ENCODE measurements at regions not wholly inside any gene's neighbourhood (a gene's known extent, or its start where the extent isn't known, plus 50 kb on each side); places are given as distances from the start of the nearest gene placed in this dataset.

DNA sequence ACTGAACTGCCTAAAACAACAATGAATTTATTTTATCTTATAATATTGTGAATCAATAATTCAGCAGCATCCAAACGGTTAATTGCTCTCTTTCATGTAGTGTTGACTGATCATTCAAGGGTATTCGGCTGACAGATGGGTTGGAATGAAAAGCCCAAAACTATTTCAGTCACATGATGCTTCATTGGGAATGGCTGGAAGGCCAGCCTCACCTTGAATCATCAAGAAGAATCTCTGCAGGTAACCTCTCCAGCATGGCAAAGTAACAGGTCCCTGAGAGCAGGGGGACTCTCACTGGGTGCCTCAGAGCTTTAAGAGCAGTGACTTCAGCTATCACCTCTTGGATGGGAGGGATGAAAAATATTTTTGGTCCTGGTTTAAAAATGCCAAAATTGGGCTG is 1395.7 kb downstream of the OLFM4 start:
- TF ChIP-seq, protein P1, sequence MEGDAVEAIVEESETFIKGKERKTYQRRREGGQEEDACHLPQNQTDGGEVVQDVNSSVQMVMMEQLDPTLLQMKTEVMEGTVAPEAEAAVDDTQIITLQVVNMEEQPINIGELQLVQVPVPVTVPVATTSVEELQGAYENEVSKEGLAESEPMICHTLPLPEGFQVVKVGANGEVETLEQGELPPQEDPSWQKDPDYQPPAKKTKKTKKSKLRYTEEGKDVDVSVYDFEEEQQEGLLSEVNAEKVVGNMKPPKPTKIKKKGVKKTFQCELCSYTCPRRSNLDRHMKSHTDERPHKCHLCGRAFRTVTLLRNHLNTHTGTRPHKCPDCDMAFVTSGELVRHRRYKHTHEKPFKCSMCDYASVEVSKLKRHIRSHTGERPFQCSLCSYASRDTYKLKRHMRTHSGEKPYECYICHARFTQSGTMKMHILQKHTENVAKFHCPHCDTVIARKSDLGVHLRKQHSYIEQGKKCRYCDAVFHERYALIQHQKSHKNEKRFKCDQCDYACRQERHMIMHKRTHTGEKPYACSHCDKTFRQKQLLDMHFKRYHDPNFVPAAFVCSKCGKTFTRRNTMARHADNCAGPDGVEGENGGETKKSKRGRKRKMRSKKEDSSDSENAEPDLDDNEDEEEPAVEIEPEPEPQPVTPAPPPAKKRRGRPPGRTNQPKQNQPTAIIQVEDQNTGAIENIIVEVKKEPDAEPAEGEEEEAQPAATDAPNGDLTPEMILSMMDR (IDR thresholded peaks at IDR 0.05) = no peak
- TF ChIP-seq POLR2A (IDR thresholded peaks at IDR 0.05) = no peak

Measured in thyroid gland (tissue), 4 donors.